Tibial nerve (tissue), 4 donors: ENCODE measurements at regions not wholly inside any gene's neighbourhood (a gene's known extent, or its start where the extent isn't known, plus 50 kb on each side); places are given as distances from the start of the nearest gene placed in this dataset.

Experiments used
- EP300 ChIP-seq, 2 donors: sonication (generic); formaldehyde crosslinking; IDR thresholded peaks; one replicate each; pipeline ENCODE4 v1.6.1; 2017; ENCODE audit warnings: antibody characterized with exemption in 2 of 2, mild to moderate bottlenecking in 1 of 2
- POLR2A ChIP-seq, 2 donors: fragments of 450-650 bp; IDR thresholded peaks; one replicate each; pipeline ENCODE4 v1.6.1; 2017; ENCODE audit warnings: antibody characterized with exemption in 2 of 2, mild to moderate bottlenecking in 2 of 2, moderate library complexity in 2 of 2
- TF ChIP-seq, protein P1 (sequence below), 5 experiments: fragments of 200-600 bp in 3 of 5; fragments of 450-650 bp in 2 of 5; sonication (generic) in 3 of 5; IDR thresholded peaks; one replicate each; pipeline ENCODE4 v1.5.1; 2016 to 2019; ENCODE audit warnings: antibody characterized with exemption in 5 of 5, mild to moderate bottlenecking in 3 of 5, moderate library complexity in 2 of 5

DNA sequence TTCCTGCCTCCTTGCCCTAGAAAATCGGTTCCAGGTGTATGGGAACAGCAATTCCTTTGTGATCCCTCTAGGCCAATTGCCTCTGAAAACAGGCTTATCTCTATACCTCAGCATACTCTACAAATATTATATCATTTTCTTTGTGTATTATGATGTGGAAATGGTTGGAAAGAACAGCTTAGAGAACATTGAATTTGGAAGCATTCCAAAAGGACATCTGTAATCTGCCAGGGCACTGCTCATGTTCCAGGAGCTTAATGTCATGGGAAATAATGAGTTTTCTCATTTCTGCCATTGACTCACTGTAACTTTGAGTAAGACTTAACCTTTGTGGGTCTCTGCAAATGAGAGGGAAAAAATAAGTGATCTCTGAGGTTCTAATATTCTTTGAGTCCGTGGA lies 147.3 kb downstream of the UFM1 start:
- TF ChIP-seq, protein P1, sequence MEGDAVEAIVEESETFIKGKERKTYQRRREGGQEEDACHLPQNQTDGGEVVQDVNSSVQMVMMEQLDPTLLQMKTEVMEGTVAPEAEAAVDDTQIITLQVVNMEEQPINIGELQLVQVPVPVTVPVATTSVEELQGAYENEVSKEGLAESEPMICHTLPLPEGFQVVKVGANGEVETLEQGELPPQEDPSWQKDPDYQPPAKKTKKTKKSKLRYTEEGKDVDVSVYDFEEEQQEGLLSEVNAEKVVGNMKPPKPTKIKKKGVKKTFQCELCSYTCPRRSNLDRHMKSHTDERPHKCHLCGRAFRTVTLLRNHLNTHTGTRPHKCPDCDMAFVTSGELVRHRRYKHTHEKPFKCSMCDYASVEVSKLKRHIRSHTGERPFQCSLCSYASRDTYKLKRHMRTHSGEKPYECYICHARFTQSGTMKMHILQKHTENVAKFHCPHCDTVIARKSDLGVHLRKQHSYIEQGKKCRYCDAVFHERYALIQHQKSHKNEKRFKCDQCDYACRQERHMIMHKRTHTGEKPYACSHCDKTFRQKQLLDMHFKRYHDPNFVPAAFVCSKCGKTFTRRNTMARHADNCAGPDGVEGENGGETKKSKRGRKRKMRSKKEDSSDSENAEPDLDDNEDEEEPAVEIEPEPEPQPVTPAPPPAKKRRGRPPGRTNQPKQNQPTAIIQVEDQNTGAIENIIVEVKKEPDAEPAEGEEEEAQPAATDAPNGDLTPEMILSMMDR (IDR thresholded peaks at IDR 0.05): no peak
- no peak for TF ChIP-seq POLR2A (IDR thresholded peaks at IDR 0.05)
- no peak for TF ChIP-seq EP300 (IDR thresholded peaks at IDR 0.05)
